ENCODE measurements at regions not wholly inside any gene's neighbourhood (a gene's known extent, or its start where the extent isn't known, plus 50 kb on each side); places are given as distances from the start of the nearest gene placed in this dataset.
"Not testable (repeated sequence)": the region's sequence is repeated elsewhere in the genome, so short reads cannot be mapped to it uniquely, and the experiment has no call there.

GRCh38 chr2:33704406-33704855, 105.3 kb upstream of the FAM98A start:
- peak; percentile 42 for DNase-seq (ENCODE audit: extremely low read depth, low read depth, low spot score)

GRCh38 chr2:33696234-33696633, 97.1 kb upstream of the FAM98A start:
- no peak for DNase-seq (ENCODE audit: extremely low read depth, low read depth, low spot score)

GRCh38 chr2:33694904-33695303, 95.8 kb upstream of the FAM98A start:
- no peak for DNase-seq (ENCODE audit: extremely low read depth, low read depth, low spot score)

- DNase-seq (ENCODE audit: extremely low read depth, low read depth, low spot score) = not testable (repeated sequence)
Observed at GRCh38 chr2:33690686-33691085, 91.6 kb upstream of the FAM98A start.

- peak; percentile 41 for DNase-seq (ENCODE audit: extremely low read depth, low read depth, low spot score)
Observed at GRCh38 chr2:33681364-33681757, 82.3 kb upstream of the FAM98A start.

- no peak for DNase-seq (ENCODE audit: extremely low read depth, low read depth, low spot score)
Observed at GRCh38 chr2:33680644-33681363, 81.7 kb upstream of the FAM98A start.

- DNase-seq (ENCODE audit: extremely low read depth, low read depth, low spot score) = no peak
Observed at GRCh38 chr2:33678436-33678835, 79.3 kb upstream of the FAM98A start.

- peak; percentile 29 for DNase-seq (ENCODE audit: extremely low read depth, low read depth, low spot score)
Observed at GRCh38 chr2:33673937-33674336, 74.8 kb upstream of the FAM98A start.

- no peak for DNase-seq (ENCODE audit: extremely low read depth, low read depth, low spot score)
Observed at GRCh38 chr2:33672896-33673295, 73.8 kb upstream of the FAM98A start.

- no peak for DNase-seq (ENCODE audit: extremely low read depth, low read depth, low spot score)
Observed at GRCh38 chr2:33672389-33672788, 73.3 kb upstream of the FAM98A start.

GRCh38 chr2:33671198-33671597, 72.1 kb upstream of the FAM98A start:
- no peak for DNase-seq (ENCODE audit: extremely low read depth, low read depth, low spot score)

GRCh38 chr2:33670392-33670937, 71.4 kb upstream of the FAM98A start:
- DNase-seq (ENCODE audit: extremely low read depth, low read depth, low spot score) = no peak

- DNase-seq (ENCODE audit: extremely low read depth, low read depth, low spot score) = no peak
Observed at GRCh38 chr2:33666879-33667278, 67.8 kb upstream of the FAM98A start.

GRCh38 chr2:33665039-33665438, 65.9 kb upstream of the FAM98A start:
- no peak for DNase-seq (ENCODE audit: extremely low read depth, low read depth, low spot score)

- DNase-seq (ENCODE audit: extremely low read depth, low read depth, low spot score) = no peak
Observed at GRCh38 chr2:33660416-33661123, 61.5 kb upstream of the FAM98A start.

- no peak for DNase-seq (ENCODE audit: extremely low read depth, low read depth, low spot score)
Observed at GRCh38 chr2:33655626-33656320, 56.7 kb upstream of the FAM98A start.

GRCh38 chr2:33652830-33653229, 53.7 kb upstream of the FAM98A start:
- no peak for DNase-seq (ENCODE audit: extremely low read depth, low read depth, low spot score)

GRCh38 chr2:33650171-33650570, 51.1 kb upstream of the FAM98A start:
- no peak for DNase-seq (ENCODE audit: extremely low read depth, low read depth, low spot score)

Data from glomerular endothelial cell (primary cell).